GM18507 (cell line): ENCODE measurements at regions not wholly inside any gene's neighbourhood (a gene's known extent, or its start where the extent isn't known, plus 50 kb on each side); places are given as distances from the start of the nearest gene placed in this dataset.

ENCODE experiments used
- DNase-seq: peaks from one replicate; pipeline ENCODE4 v3.0.0; 2011; ENCODE audit warnings: low read depth; ENCODE audit not compliant: insufficient read length; ENCODE audit errors: extremely low spot score
- FAIRE-seq: peaks from 2 replicates; lab custom pipeline; 2011; peaks lifted over from hg19 to GRCh38; lab: Jason Lieb, UNC

DNA sequence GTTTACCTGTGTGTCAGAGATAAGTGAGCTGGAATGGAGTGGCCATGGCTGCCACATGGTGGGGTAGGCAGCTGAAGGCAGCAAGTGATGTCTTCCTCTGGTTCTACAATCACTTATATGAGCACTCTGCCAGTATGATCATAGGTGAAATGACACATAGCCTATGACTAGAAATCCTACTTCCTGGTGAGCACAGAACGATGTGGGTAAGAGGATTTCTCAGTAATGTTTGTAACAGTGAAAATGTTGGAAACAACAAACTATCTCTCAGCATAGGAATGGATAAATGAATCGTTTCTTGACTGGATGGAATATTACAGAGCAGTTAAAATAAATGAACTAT, 187.0 kb upstream of the S1PR3 start:
- FAIRE-seq (no peak), DNase-seq (no peak)

DNA sequence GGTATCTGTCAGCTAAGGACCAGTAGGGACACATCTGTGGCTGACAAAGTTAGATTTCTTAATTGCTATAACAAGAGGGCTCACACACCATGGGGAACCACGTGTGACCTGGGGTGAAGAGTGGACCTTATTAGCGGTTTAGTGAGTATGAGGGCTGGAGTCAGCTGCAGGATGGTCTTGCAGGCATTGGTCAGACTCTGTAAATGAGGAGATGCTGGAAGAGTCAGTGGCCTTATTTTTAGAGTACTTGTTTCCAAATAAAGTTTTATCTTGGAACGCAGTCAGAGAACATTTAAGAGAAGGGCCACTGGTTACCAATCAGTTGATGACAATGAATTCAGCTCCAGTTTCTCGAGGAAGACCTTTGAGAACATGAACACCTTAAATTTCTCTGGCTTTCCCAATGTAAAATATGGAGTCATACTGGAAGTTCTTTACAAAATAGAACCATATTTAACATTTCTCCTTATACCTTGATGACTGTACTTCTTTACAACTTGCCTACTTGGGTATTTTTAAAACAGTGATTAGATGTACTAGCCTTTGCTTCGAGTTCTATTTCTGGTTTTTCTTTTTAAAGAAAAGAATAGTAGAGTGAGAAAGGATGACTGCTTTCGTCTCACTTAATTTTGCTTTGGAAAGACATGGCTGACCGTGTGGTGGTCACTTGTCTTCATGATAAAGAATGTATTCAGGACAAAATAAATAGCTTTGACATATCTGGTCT, 185.9 kb upstream of the S1PR3 start:
- DNase-seq (no peak), FAIRE-seq (no peak)

DNA sequence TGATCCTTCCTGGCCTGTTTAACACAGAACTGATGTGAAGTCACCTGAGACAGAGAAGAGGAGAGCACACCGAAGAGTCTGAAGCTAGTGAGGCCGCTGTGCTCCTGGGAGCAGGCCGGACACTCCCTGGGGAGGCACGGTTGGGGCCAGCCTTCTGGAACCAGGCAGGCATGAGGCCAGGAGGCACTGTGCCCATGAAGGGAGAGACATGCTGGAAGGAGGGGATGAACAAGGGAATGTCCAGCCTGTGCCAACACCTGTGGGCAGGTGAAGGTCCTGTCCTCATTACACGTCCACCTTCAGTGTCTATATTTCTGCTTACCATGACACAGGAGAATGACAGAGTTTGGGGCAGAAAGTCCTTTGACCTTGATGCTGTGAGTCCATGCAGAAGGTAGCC, 183.8 kb upstream of the S1PR3 start:
- DNase-seq (no peak), FAIRE-seq (no peak)

DNA sequence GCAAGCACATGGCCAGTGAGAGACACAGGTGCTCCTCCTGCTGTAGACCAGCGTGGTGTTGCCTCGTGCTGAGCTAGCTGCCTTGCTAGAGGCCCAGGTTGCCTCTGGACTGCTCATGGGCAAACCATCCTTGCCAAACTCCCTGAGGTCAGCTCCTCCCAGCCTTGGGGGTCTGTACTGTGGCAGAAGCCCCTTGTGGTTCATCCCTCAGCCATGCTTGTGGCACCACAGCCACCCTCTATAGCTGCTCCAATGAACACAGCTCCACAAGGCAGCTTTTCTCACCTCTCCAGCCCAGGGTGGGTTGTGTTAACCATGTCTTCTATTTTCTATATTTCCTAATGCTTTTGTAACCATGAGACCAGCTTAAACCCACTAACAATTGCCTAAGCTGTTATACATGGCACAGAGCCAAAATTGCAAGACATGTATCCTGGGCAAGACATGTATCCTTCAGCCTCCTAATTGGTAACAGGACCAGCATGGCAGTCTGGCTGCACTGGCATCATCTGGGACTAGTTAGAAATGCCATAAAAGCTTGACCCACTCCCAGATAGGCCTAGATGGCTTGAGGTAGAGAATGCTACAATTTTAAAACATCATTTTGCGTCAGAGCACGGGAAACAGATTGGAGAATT, 183.1 kb upstream of the S1PR3 start:
- no peak for DNase-seq

DNA sequence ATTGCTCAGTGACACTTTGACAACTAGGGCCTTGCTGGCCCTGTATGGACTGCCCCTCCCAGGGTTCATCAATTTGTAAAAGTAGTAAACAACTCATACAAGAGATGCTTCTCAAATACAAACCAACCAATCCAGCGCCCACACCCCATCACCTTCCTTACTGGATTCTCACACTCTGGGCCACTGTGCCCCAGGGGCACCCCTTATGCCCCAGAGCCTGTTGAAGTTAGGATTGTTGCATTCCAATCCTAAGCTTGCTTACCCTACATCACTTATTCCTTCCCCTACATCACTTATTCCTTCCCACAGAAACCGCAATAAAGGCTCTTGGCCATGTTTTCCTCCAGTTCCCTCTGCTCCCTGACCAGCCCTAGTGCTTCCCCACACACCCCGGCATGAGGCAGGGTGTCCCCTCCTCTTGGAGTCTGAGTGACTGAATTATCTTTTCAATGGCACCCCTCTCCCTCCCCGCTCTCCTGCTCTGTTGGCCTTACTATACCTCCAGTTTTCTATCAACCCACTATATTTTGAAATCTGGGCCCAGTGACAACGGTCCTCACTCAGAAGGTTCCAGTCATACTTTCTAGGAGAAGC, 182.4 kb upstream of the S1PR3 start:
- DNase-seq (no peak), FAIRE-seq (no peak)

More for the DNA sequence above, 183.1 kb upstream of the S1PR3 start:
- no peak for FAIRE-seq

DNA sequence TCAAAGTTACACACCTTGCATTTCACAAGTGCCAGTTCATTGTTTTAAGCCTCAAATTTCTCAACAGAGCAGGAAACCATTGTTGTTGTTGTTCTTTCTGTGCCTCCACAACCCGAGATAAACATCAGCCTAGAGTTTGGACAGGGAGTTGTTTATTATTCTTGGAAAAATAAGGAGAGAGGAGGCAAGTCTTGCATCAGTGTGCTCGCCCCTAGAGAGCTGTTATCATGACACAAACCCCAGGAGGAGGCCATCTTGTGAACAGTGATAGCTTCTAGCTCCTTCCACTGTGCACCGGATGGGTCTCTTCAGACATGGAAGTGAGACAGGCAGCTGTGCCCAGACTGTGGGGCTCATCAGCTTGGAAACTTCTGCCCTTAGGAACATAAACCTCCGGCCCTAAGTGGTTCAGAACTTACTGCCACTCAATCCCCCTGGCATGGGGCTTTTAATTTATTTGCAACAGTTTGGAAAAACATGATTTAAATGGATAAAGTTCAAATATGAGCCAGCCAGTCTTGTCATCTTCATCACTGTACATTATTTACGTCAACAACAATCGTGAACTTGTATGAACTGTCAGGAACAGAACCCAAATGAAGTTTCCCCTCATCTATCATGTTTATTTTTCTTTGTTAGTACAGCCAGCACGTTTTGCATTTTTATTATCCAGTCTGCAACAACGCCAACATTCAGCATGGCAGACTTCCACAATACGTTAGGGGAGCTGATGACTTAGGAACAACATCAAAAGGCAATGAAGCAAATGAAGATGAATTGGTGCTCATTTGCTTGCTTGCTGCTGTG, 181.7 kb upstream of the S1PR3 start:
- DNase-seq, result no peak
- no peak for FAIRE-seq

DNA sequence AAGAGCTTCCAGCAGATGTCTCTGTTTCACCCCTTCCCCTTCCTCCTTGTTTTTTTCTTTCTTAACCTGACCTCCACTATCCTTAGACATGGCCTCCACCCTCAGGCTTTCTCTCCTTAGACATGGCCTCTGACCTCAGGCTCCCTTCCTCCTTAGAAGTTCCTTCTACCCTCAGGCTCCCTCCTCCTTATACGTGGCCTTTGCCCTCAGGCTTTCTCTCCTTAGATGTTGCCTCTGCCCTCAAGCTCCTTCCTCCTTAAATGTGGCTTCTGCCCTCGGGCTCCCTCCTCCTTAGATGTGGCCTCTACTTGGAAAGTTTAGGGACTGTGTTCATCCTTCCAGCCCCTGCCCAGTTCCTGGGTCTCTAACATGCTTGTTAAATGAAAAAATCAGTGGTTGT, 180.4 kb upstream of the S1PR3 start:
- DNase-seq (no peak), FAIRE-seq (no peak)

DNA sequence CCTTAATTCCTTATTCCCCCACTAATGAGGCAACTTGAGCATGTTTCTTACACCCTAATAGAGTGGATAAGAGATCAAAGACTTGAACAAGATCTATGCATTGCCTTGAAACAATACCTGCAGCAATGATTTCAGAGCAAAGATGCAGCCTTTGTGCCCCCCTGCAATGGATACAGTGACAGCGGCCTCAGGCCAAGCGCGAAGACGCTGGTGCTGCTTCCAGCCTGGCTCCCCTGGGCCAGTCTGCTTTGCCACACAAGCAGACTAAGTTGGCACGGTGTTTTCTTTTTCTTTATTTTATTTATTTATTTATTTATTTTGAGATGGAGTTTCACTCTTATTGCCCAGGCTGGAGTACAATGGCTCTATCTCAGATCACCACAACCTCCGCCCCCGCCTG, 179.8 kb upstream of the S1PR3 start:
- FAIRE-seq (no peak), DNase-seq (no peak)

DNA sequence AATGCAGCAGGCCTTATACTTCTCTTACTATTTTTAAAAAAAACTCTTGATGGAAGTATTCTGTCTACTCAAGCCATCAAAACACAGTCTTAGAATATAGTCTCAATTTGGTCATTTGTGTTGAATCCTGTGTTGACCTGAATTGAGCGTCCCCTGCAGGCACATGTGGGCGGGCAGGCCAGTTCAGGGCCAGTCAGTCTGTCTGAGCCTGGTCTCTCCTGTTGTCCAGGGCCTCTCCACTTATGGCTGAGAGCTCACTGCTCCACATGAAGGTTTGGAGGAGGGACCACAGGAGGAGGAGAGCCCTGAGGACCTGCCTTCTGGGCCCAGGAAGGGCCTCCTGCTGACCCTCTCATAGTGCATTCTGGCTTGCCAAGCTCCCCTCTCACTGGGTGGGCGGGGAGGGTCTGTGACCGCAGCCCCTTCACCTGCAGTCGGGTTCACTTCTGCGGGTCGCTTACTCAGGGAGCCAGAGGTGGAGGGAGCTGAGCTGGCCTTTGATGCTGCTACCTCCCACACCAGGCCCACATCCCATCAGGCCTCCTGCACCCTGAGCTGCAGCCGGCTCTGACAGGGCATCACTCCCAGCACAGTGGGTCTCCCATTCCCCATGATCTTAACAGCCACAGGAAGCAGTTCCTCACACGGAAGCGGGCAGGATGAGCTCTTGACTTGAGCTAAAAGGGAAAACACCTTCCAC, 178.2 kb upstream of the S1PR3 start:
- FAIRE-seq (no peak), DNase-seq (no peak)

DNA sequence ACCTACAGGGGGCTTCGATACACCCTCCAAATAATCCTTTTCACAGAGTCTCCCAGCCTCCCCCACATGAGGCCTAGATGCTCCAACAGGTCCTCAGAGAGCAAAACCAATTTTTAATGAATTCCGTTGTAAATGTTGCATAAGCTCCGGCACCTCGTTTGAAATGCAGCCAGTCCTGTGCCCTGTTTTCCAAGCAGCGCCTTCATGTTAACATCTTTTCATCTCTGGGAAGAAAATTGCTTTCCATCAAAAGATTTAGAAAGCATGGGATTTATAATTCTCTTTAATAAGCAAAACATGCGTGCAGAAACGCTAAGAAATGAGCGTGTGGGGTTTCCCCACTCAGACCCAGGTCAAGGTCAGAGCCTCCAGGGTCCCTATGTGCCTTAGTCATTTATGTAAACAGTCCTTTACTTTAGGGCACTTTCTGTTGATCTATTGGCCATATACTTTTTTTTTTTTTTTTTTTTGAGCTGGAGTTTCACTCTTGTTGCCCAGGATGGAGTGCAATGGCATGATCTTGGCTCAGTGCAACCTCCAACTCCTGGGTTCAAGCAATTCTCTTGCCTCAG, 177.5 kb upstream of the S1PR3 start:
- no peak for DNase-seq
- no peak for FAIRE-seq

DNA sequence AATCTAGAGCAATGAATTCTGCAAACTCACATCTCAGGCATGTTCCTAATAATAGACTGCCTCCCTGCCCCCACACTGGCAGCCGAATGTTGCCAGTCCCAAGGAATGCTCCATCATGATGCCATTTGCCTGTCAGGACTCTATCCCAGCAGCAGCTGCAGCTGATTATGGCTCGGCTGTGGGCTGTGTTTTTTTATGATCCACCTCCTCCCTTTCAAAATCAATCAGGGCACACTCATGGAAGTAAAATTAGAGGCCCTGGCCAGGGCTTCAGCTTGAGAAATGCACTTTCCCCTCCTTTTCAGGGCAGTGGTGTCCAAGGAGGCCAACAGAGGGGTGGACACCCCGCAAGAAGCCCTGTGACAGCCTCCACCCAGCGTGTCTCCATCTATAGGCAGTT, 176.7 kb upstream of the S1PR3 start:
- FAIRE-seq, result no peak
- DNase-seq, result no peak

DNA sequence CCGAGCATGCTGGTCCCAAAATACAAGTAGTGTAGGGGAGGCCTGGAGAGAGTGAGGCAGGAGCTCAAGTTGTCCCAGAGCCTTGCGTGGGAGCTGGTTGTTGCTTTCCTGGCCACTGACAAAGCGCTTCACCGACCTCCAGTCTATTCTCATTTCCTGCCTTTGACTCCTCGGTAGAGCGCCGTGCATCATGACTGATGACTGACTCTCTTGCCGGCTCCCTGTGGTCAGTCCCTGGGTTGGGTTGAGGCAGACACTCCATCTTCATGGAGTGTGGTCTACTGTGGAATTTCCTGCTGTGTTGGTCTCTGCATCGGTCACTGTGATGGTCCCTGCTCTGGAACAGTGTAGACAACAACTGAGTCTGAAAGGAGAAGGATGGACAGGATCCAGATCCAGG, 175.1 kb upstream of the S1PR3 start:
- DNase-seq (no peak), FAIRE-seq (no peak)

DNA sequence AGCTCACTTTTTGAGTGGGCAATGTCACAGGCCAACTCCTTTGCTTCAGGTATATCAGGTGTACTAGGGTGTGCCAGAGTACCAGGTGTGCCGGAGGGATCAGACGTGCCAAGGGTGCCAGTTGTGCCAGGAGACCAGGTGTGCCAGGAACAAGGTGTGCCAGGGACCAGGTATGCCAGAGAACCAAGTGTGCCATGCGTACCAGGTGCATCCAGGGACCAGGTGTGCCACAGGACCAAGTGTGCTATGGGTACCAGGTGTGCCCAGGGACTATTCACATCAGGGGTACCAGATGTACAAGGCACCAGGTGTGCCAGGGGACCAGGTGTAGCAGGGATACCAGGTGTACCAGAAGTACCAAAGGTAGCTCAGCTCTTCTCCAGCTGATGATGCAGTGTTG, 174.7 kb upstream of the S1PR3 start:
- FAIRE-seq, result no peak
- DNase-seq, result no peak

DNA sequence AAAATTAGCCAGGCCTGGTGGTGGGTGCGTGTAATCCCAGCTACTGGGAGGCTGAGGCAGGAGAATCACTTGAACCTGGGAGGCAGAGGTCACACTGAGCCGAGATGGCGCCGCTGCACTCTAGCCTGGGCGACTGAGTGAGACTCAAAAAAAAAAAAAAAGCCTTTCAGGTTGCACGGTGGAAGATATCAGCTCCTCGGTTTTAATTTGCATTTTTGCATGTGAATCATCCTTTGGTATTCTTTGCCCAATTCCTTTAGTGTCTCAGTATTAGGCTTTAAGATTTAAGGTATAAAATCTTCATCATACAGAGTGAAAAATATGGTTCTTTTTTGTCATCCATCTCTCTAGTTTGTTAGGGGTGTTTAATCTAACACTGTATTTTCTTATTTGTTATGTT, 173.6 kb upstream of the S1PR3 start:
- no peak for FAIRE-seq
- DNase-seq, result no peak

DNA sequence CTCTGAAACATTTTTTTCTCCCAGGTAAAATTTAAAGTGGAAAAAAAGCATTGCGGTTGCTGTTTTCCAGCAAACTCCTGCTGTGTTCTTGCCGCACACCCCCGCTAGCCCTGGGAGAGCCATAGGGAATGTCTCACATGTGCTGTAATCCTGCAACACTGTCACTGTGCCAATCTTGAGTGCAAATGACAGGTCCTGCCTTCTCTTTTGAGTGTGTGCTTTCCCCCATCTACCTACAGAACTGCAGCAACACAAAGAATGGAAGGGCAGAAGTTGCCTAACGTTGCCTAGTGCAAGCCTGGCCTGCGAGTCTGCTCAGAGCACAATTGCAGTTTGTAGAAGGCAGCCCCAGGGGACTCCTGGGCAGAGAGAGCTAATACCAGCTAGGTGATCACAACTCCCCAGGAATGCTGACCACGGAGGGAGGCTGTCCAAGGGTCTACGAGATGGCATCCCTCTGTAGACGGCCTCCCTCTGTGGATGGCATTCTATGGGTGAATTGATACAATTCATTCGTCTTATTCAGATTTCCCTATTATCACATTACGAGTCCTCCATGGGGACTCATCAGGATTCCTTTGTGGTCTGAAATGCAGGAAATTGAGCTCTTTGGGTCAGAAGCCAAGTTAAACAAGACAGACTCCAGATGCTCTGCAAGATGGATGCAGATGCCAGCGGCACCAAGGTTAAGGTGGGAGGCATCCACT, 172.6 kb upstream of the S1PR3 start:
- FAIRE-seq (no peak), DNase-seq (no peak)

DNA sequence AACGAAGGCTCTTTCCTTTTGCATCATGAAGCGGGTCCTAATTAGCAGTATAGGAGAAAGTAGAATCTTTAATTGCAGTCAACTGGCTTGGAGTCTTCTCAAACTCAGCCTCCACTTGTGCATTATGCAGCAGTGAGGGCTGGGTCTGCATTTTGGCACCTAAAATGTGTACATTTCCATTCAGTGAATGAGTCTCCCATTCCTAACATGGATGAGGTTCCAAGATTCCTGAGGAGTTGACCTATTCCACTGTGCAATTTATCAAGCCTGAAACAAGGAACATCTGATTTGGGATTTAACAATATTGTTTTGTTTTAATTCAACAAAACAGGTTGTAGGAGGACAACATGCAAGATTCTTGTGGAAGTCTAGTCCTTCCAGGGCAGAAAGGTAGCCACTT, 171.8 kb upstream of the S1PR3 start:
- FAIRE-seq (no peak), DNase-seq (no peak)

DNA sequence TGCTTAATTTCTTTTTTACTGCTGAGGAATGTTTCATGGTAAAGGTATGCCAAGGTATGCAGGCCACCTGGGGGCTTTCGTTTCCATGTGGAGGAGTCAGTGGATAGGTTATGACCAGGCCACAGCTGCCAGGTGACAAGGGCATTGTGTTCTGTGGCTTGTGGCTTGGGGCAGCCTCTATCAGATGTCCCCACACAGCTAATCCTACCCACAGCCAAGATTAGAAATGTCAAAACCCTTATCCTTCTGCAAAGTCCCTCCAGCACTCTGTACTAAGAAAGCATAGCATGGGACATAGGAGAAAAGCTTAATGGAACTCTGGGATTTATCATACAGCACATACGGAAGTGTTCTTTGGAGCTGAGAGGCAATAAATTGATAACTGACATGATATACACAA, 171.2 kb upstream of the S1PR3 start:
- FAIRE-seq, result no peak
- no peak for DNase-seq

DNA sequence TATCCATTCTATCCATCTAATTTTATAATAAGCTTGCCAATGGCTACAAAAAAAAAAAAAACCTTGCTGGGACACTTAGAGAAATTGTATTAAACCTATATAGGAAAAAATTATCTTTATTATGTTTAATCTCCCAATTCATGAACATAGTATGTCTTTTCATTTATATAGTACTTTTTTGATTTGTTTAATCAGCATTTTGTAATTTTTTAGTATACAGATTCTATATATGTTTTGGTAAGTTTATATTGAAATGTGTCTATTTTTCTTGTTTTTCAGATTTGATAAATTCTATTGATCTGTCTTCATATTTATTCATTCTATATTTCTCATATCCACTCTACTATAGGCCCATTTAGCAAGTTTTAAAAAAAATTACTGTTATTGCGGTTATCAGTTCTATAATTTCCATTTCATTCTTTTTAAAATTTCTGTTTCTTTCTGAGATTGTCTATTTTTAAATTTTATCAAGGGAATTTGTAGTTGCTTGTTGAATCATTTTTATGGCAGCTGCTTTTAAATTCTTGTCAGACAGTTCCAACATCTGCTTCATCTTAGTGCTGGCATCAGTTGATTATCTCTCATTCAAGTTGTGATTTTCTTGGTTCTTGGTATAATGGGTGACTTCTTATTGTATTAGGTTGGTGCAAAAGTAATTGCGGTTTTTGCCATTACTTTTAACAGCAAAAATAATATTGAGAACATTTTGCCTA, 170.1 kb upstream of the S1PR3 start:
- FAIRE-seq (no peak), DNase-seq (no peak)

DNA sequence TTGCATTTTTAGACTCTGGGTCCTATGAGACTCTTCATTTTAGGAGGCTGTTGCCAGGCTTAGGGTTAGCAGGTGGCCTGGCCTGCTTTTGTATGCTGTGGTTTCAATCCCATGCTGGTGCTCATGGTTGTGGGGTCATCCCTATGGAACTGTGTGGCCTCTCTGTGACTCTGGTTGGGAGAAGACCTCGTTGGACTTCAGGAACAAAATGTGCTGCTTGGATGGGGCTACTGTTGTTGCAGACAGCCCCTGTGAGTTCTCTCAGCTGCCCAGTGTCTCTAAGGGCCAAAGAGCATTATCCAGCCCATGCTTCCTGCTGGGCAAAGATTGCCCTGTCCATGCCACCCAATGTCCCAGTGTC, 169.5 kb upstream of the S1PR3 start:
- FAIRE-seq (no peak), DNase-seq (no peak)
